ENCODE measurements at regions not wholly inside any gene's neighbourhood (a gene's known extent, or its start where the extent isn't known, plus 50 kb on each side); places are given as distances from the start of the nearest gene placed in this dataset.
"Not testable (repeated sequence)": the region's sequence is repeated elsewhere in the genome, so short reads cannot be mapped to it uniquely, and the experiment has no call there.

DNA sequence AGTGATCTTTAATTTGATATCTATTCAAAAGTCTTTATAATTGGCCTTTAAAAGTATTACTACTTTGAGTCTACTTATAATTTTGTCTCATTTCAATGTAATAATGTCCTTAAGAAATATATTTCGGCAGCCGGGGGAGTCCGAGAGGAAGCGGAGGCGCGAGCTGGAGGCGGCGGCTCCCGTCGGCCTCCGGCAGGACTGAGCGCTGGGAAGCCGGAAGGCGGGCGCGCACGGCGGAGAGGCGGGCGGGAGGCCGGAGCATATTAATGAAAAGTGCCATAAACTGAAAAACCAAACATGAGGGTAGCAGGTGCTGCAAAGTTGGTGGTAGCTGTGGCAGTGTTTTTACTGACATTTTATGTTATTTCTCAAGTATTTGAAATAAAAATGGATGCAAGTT is 75.7 kb downstream of the DDX53 start:
- TF ChIP-seq, protein P1, sequence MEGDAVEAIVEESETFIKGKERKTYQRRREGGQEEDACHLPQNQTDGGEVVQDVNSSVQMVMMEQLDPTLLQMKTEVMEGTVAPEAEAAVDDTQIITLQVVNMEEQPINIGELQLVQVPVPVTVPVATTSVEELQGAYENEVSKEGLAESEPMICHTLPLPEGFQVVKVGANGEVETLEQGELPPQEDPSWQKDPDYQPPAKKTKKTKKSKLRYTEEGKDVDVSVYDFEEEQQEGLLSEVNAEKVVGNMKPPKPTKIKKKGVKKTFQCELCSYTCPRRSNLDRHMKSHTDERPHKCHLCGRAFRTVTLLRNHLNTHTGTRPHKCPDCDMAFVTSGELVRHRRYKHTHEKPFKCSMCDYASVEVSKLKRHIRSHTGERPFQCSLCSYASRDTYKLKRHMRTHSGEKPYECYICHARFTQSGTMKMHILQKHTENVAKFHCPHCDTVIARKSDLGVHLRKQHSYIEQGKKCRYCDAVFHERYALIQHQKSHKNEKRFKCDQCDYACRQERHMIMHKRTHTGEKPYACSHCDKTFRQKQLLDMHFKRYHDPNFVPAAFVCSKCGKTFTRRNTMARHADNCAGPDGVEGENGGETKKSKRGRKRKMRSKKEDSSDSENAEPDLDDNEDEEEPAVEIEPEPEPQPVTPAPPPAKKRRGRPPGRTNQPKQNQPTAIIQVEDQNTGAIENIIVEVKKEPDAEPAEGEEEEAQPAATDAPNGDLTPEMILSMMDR (IDR thresholded peaks at IDR 0.05): not testable (repeated sequence)
- TF ChIP-seq POLR2A (IDR thresholded peaks at IDR 0.05); POLR2AphosphoS5 (IDR thresholded peaks at IDR 0.05); EP300 (IDR thresholded peaks at IDR 0.05; ENCODE audit: low read depth): not testable (repeated sequence)
